A549 (cell line): ENCODE measurements at regions not wholly inside any gene's neighbourhood (a gene's known extent, or its start where the extent isn't known, plus 50 kb on each side); places are given as distances from the start of the nearest gene placed in this dataset.

Experiments used
- ATAC-seq, 2 experiments: fragments of 200-7000 bp in 1 of 2; fragments of >200 bp in 1 of 2; cut with Nextera tagmentation in 1 of 2; cut with Tn5 transposase in 1 of 2; 3 replicates each; pipeline versions ENCODE4 v1.8.0 to v1.9.1; 2018 to 2020; ENCODE audit warnings: mild to moderate bottlenecking in 1 of 2, moderate library complexity in 1 of 2
- CTCF ChIA-PET: fragments of 300-600 bp; sonication (Branson Sonifier 250); formaldehyde crosslinking; extraction: SDS; loops from one replicate; lab custom pipeline; 2021; ENCODE audit warnings: antibody characterized with exemption, inconsistent platforms; lab: Yijun Ruan, JAX
- POLR2A ChIA-PET: fragments of 350-600 bp; formaldehyde crosslinking; extraction: SDS; loops from one replicate; lab custom pipeline; 2021; ENCODE audit warnings: antibody characterized with exemption, inconsistent platforms; lab: Yijun Ruan, JAX
- DNase-seq, 2 experiments: peaks; one replicate each; pipeline versions ENCODE4 v3.0.0 to v3.0.0-alpha.2; 2011 to 2016; ENCODE audit warnings: low read depth in 1 of 2, low spot score in 1 of 2
- FAIRE-seq: peaks from 2 replicates; lab custom pipeline; 2011; peaks lifted over from hg19 to GRCh38; lab: Jason Lieb, UNC
- H3K27ac ChIP-seq, 2 experiments: fragments of >200 bp; sonication (Bioruptor Twin); formaldehyde crosslinking; 3 replicates each; pipeline ENCODE4 v1.5.1; 2016 to 2017
- H3K4me1 ChIP-seq: fragments of >200 bp; sonication (Bioruptor Twin); formaldehyde crosslinking; 3 replicates; pipeline ENCODE4 v1.6.1; 2016
- H3K4me2 ChIP-seq: fragments of >200 bp; sonication (Bioruptor Twin); formaldehyde crosslinking; 3 replicates; pipeline ENCODE4 v1.6.1; 2016
- H3K4me3 ChIP-seq: fragments of >200 bp; sonication (Bioruptor Twin); formaldehyde crosslinking; 3 replicates; pipeline ENCODE4 v1.5.1; 2016
- H3K9me3 ChIP-seq: fragments of >200 bp; sonication (Bioruptor Twin); formaldehyde crosslinking; 3 replicates; pipeline ENCODE4 v1.6.1; 2016
- CBX2 ChIP-seq: fragments of 200-600 bp; sonication (generic); IDR thresholded peaks from 2 replicates; pipeline ENCODE4 v1.6.1; 2016; ENCODE audit warnings: low read depth, mild to moderate bottlenecking, borderline replicate concordance
- CBX8 ChIP-seq: fragments of 200-600 bp; sonication (generic); IDR thresholded peaks from 2 replicates; pipeline ENCODE4 v1.6.1; 2016
- CHD2 ChIP-seq: fragments of 150-350 bp; IDR thresholded peaks from 2 replicates; pipeline ENCODE4 v1.6.1; 2014; ENCODE audit warnings: low read length; ENCODE audit not compliant: partially characterized antibody
- EP300 ChIP-seq, 2 experiments: fragments of >200 bp; sonication (Bioruptor Twin); formaldehyde crosslinking; IDR thresholded peaks; 2 replicates in 1 of 2; 3 replicates in 1 of 2; pipeline ENCODE4 v1.6.1; 2016 to 2017
- FOSL2 ChIP-seq, 2 experiments: fragments of 450-650 bp in 1 of 2; fragments of >200 bp in 1 of 2; sonication (Bioruptor Twin) in 1 of 2; formaldehyde crosslinking; IDR thresholded peaks; 2 replicates each; pipeline versions ENCODE4 v1.5.0 to v1.6.1; 2016 to 2020; ENCODE audit warnings: mild to moderate bottlenecking in 1 of 2, moderate library complexity in 1 of 2
- FOXS1 ChIP-seq: fragments of 250-450 bp; sonication (Bioruptor Pico); IDR thresholded peaks from 2 replicates; pipeline ENCODE4 v1.5.0; 2020; ENCODE audit warnings: mild to moderate bottlenecking, moderate library complexity
- HDAC2 ChIP-seq: fragments of 200-600 bp; sonication (generic); IDR thresholded peaks from 2 replicates; pipeline ENCODE4 v1.6.1; 2016
- HOXA7 ChIP-seq: fragments of 250-450 bp; sonication (Bioruptor Pico); IDR thresholded peaks from 2 replicates; pipeline ENCODE4 v1.5.0; 2020; ENCODE audit warnings: mild to moderate bottlenecking, moderate library complexity
- HOXB5 ChIP-seq: fragments of 250-450 bp; sonication (Bioruptor Pico); IDR thresholded peaks from 2 replicates; pipeline ENCODE4 v1.5.0; 2020; ENCODE audit warnings: mild to moderate bottlenecking, moderate library complexity
- KDM1A ChIP-seq: fragments of 200-600 bp; sonication (generic); IDR thresholded peaks from 2 replicates; pipeline ENCODE4 v1.6.1; 2016; ENCODE audit warnings: low read depth, mild to moderate bottlenecking
- NR3C1 ChIP-seq: fragments of >200 bp; sonication (Bioruptor Twin); formaldehyde crosslinking; IDR thresholded peaks from 3 replicates; pipeline ENCODE4 v1.6.1; 2017
- PBX3 ChIP-seq: IDR thresholded peaks from 2 replicates; pipeline ENCODE4 v1.6.1; 2012
- REST ChIP-seq: fragments of 200-600 bp; sonication (generic); IDR thresholded peaks from 2 replicates; pipeline ENCODE4 v1.6.1; 2016; ENCODE audit warnings: antibody characterized with exemption, mild to moderate bottlenecking, moderate library complexity
- SMC3 ChIP-seq: fragments of >200 bp; sonication (Bioruptor Twin); formaldehyde crosslinking; IDR thresholded peaks from 3 replicates; pipeline ENCODE4 v1.6.1; 2018; ENCODE audit warnings: inconsistent platforms
- SREBF2 ChIP-seq: fragments of 450-650 bp; IDR thresholded peaks from 2 replicates; pipeline ENCODE4 v1.6.1; 2014; ENCODE audit warnings: mild to moderate bottlenecking, moderate library complexity
- TFCP2L1 ChIP-seq: fragments of 250-450 bp; sonication (Bioruptor Pico); IDR thresholded peaks from 2 replicates; pipeline ENCODE4 v1.5.0; 2021; ENCODE audit warnings: mild to moderate bottlenecking
- TP53 ChIP-seq: fragments of 250-450 bp; sonication (Bioruptor Pico); IDR thresholded peaks from 2 replicates; pipeline ENCODE4 v1.5.0; 2021; ENCODE audit warnings: mild to moderate bottlenecking, moderate library complexity
- ZC3H11A ChIP-seq: fragments of 450-650 bp; IDR thresholded peaks from 2 replicates; pipeline ENCODE4 v1.6.1; 2014; ENCODE audit warnings: antibody characterized with exemption, mild to moderate bottlenecking
- ZSCAN20 ChIP-seq: fragments of 250-450 bp; sonication (Bioruptor Pico); IDR thresholded peaks from 2 replicates; pipeline ENCODE4 v1.8.0; 2022; ENCODE audit warnings: mild to moderate bottlenecking, moderate library complexity
- WGBS: methylation state at CpG from one replicate; pipeline ENCODE4 v1.1.6; 2017; ENCODE audit errors: missing lambda C conversion rate; 5-methylcytosine and 5-hydroxymethylcytosine counted together

- no peaks in the 10 kb centered on the region for H3K4me1 ChIP-seq
- ChIA-PET CTCF (no interaction called here), POLR2A (no interaction called here)
- H3K4me2 ChIP-seq: no peak overlapping the region
- ATAC-seq (no peak), FAIRE-seq (no peak), DNase-seq (no peak)
- H3K4me3 ChIP-seq: no peak overlapping the region
- H3K27ac ChIP-seq: no peak overlapping the region
- WGBS: 57% methylated on average over 3 of the region's 3 CpGs
- no peak for TF ChIP-seq ZC3H11A
- TF ChIP-seq REST: no peak
- TF ChIP-seq TFCP2L1 (CRISPR knock-in tag): no peak
- no peak for TF ChIP-seq ZSCAN20 (CRISPR knock-in tag)
- no peak for TF ChIP-seq SMC3
- no peak for TF ChIP-seq HOXA7 (CRISPR knock-in tag)
- TF ChIP-seq KDM1A: no peak
- no peaks in the 10 kb centered on the region for H3K9me3 ChIP-seq
Observed at GRCh38 chr10:36157486-36157885, 515.4 kb upstream of the FZD8 start.

GRCh38 chr10:36148207-36148606, 506.1 kb upstream of the FZD8 start:
- POLR2A ChIA-PET: no interaction called here
- H3K9me3 ChIP-seq: no peaks in the 10 kb centered on the region
- H3K27ac ChIP-seq: no peak overlapping the region
- no peak for FAIRE-seq
- no peak overlapping the region for H3K4me2 ChIP-seq
- DNase-seq: no peak
- CTCF ChIA-PET: no interaction called here
- 38% methylated on average over 1 of the region's 1 CpG for WGBS
- ATAC-seq: no peak
- TF ChIP-seq FOSL2 (IDR thresholded peaks at IDR 0.05): no peak
- peak; percentile 19; the same call in 1 of the 2 replicates for TF ChIP-seq FOSL2 (CRISPR knock-in tag; IDR thresholded peaks at IDR 0.05)
- TF ChIP-seq TFCP2L1 (CRISPR knock-in tag): no peak
- H3K4me3 ChIP-seq: no peak overlapping the region
- H3K4me1 ChIP-seq: no peaks in the 10 kb centered on the region

- FAIRE-seq: no peak
- ATAC-seq: no peak
- DNase-seq: no peak
- Histone ChIP-seq H3K4me1 (no peaks in the 10 kb centered on the region), H3K27ac (no peak overlapping the region), H3K4me2 (no peak overlapping the region)
- CTCF ChIA-PET: no interaction called here
- POLR2A ChIA-PET: no interaction called here
- no peak for TF ChIP-seq TP53
- no peak for TF ChIP-seq FOSL2 (IDR thresholded peaks at IDR 0.05)
- no peak for TF ChIP-seq FOSL2 (CRISPR knock-in tag; IDR thresholded peaks at IDR 0.05)
- no peak for TF ChIP-seq ZC3H11A
- TF ChIP-seq HDAC2: no peak
- no peak for TF ChIP-seq CBX2
- TF ChIP-seq SMC3: no peak
- TF ChIP-seq HOXB5 (CRISPR knock-in tag): no peak
- TF ChIP-seq CHD2: no peak
- no peak for TF ChIP-seq PBX3
- TF ChIP-seq HOXA7 (CRISPR knock-in tag): no peak
- TF ChIP-seq CBX8: no peak
- no peak for TF ChIP-seq NR3C1
- no peak for TF ChIP-seq EP300 (IDR thresholded peaks at IDR 0.05)
- TF ChIP-seq KDM1A: no peak
- no peak for TF ChIP-seq FOXS1 (CRISPR knock-in tag)
- TF ChIP-seq SREBF2: no peak
- TF ChIP-seq, all 56 proteins: peak for 0
- Histone ChIP-seq H3K9me3 (no peaks in the 10 kb centered on the region), H3K4me3 (no peak overlapping the region)
Observed at GRCh38 chr10:36147529-36147928, 505.4 kb upstream of the FZD8 start.
